ENCODE measurements at regions not wholly inside any gene's neighbourhood (a gene's known extent, or its start where the extent isn't known, plus 50 kb on each side); places are given as distances from the start of the nearest gene placed in this dataset.

GRCh38 chr5:68359699-68360098 lies 144.1 kb downstream of the PIK3R1 start:
- TF ChIP-seq ZNF274 (IDR thresholded peaks at IDR 0.05; ENCODE audit: borderline replicate concordance, low read depth, low read length) (no peak), MAZ (CRISPR knock-in tag; conservative IDR thresholded peaks at IDR 0.05 in 1 of 2, IDR thresholded peaks at IDR 0.05 in 1 of 2) (no peak), ZNF121 (CRISPR knock-in tag; conservative IDR thresholded peaks at IDR 0.05) (no peak), FOXK2 (conservative IDR thresholded peaks at IDR 0.05 in 1 of 2, IDR thresholded peaks at IDR 0.05 in 1 of 2; ENCODE audit: low read depth in 2 of 2) (no peak), ZNF175 (CRISPR knock-in tag; IDR thresholded peaks at IDR 0.05; ENCODE audit: low read depth) (no peak), NFIC (IDR thresholded peaks at IDR 0.05) (no peak), NRF1 (conservative IDR thresholded peaks at IDR 0.05 in 1 of 2, IDR thresholded peaks at IDR 0.05 in 1 of 2) (no peak), ELF4 (CRISPR knock-in tag; IDR thresholded peaks at IDR 0.05) (no peak), ZNF655 (CRISPR knock-in tag; IDR thresholded peaks at IDR 0.05) (no peak), EGR1 (conservative IDR thresholded peaks at IDR 0.05) (no peak), TEAD4 (IDR thresholded peaks at IDR 0.05; ENCODE audit: low read length) (no peak), TEAD4 (CRISPR knock-in tag; IDR thresholded peaks at IDR 0.05; ENCODE audit: borderline replicate concordance) (no peak)
- TF ChIP-seq, protein P1, sequence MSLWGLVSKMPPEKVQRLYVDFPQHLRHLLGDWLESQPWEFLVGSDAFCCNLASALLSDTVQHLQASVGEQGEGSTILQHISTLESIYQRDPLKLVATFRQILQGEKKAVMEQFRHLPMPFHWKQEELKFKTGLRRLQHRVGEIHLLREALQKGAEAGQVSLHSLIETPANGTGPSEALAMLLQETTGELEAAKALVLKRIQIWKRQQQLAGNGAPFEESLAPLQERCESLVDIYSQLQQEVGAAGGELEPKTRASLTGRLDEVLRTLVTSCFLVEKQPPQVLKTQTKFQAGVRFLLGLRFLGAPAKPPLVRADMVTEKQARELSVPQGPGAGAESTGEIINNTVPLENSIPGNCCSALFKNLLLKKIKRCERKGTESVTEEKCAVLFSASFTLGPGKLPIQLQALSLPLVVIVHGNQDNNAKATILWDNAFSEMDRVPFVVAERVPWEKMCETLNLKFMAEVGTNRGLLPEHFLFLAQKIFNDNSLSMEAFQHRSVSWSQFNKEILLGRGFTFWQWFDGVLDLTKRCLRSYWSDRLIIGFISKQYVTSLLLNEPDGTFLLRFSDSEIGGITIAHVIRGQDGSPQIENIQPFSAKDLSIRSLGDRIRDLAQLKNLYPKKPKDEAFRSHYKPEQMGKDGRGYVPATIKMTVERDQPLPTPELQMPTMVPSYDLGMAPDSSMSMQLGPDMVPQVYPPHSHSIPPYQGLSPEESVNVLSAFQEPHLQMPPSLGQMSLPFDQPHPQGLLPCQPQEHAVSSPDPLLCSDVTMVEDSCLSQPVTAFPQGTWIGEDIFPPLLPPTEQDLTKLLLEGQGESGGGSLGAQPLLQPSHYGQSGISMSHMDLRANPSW (CRISPR knock-in tag; IDR thresholded peaks at IDR 0.05), result no peak
- TF ChIP-seq, protein P2, sequence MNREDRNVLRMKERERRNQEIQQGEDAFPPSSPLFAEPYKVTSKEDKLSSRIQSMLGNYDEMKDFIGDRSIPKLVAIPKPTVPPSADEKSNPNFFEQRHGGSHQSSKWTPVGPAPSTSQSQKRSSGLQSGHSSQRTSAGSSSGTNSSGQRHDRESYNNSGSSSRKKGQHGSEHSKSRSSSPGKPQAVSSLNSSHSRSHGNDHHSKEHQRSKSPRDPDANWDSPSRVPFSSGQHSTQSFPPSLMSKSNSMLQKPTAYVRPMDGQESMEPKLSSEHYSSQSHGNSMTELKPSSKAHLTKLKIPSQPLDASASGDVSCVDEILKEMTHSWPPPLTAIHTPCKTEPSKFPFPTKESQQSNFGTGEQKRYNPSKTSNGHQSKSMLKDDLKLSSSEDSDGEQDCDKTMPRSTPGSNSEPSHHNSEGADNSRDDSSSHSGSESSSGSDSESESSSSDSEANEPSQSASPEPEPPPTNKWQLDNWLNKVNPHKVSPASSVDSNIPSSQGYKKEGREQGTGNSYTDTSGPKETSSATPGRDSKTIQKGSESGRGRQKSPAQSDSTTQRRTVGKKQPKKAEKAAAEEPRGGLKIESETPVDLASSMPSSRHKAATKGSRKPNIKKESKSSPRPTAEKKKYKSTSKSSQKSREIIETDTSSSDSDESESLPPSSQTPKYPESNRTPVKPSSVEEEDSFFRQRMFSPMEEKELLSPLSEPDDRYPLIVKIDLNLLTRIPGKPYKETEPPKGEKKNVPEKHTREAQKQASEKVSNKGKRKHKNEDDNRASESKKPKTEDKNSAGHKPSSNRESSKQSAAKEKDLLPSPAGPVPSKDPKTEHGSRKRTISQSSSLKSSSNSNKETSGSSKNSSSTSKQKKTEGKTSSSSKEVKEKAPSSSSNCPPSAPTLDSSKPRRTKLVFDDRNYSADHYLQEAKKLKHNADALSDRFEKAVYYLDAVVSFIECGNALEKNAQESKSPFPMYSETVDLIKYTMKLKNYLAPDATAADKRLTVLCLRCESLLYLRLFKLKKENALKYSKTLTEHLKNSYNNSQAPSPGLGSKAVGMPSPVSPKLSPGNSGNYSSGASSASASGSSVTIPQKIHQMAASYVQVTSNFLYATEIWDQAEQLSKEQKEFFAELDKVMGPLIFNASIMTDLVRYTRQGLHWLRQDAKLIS (CRISPR knock-in tag; IDR thresholded peaks at IDR 0.05), result no peak

All from K562 (cell line).